Fibroblast of lung (primary cell): ENCODE measurements at regions not wholly inside any gene's neighbourhood (a gene's known extent, or its start where the extent isn't known, plus 50 kb on each side); places are given as distances from the start of the nearest gene placed in this dataset.

Source experiments
- DNase-seq, 2 donors: peaks; one replicate each; pipeline versions ENCODE4 v3.0.0 to v3.0.0-alpha.2; 2010; ENCODE audit warnings: low read depth in 2 of 2
- H2AFZ ChIP-seq: 2 replicates; pipeline ENCODE4 v1.5.1; 2012; ENCODE audit warnings: low read length, control low read depth, inconsistent platforms
- H3K27ac ChIP-seq: 2 replicates; pipeline ENCODE4 v1.5.1; 2011; ENCODE audit warnings: low read length, control low read depth; ENCODE audit not compliant: insufficient read depth
- H3K27me3 ChIP-seq: 2 replicates; pipeline ENCODE4 v1.5.1; 2011; ENCODE audit warnings: mild to moderate bottlenecking, low read length; ENCODE audit not compliant: control insufficient read depth, insufficient read depth
- H3K36me3 ChIP-seq: 2 replicates; pipeline ENCODE4 v1.5.1; 2011; ENCODE audit warnings: low read length; ENCODE audit not compliant: control insufficient read depth, insufficient read depth
- H3K4me1 ChIP-seq: 2 replicates; pipeline ENCODE4 v1.5.1; 2011; ENCODE audit warnings: low read length; ENCODE audit not compliant: control insufficient read depth, insufficient read depth; ENCODE audit errors: extremely low read depth
- H3K4me2 ChIP-seq: 2 replicates; pipeline ENCODE4 v1.5.1; 2011; ENCODE audit warnings: low read length, control low read depth; ENCODE audit not compliant: insufficient read depth; ENCODE audit errors: extremely low read depth
- H3K4me3 ChIP-seq, 4 experiments: fragments of 200-600 bp in 1 of 4; sonication (generic) in 1 of 4; replicated peaks in 1 of 4; 2 replicates each; pipeline ENCODE4 v1.5.1; 2011 to 2016; ENCODE audit warnings: low read length in 4 of 4, low read depth in 3 of 4, mild to moderate bottlenecking in 3 of 4, control low read depth in 2 of 4, inconsistent platforms in 1 of 4, mixed read lengths in 1 of 4; ENCODE audit not compliant: insufficient read depth in 1 of 4; ENCODE audit errors: control extremely low read depth in 1 of 4
- H3K79me2 ChIP-seq: 2 replicates; pipeline ENCODE4 v1.5.1; 2012; ENCODE audit warnings: mild to moderate bottlenecking, low read length, inconsistent platforms; ENCODE audit not compliant: control insufficient read depth, insufficient read depth
- H3K9ac ChIP-seq: 2 replicates; pipeline ENCODE4 v1.5.1; 2011; ENCODE audit warnings: mild to moderate bottlenecking, low read length, control low read depth; ENCODE audit not compliant: insufficient read depth
- H3K9me3 ChIP-seq: 2 replicates; pipeline ENCODE4 v1.5.1; 2012; ENCODE audit warnings: low read depth, low read length; ENCODE audit not compliant: control insufficient read depth, insufficient read depth
- H4K20me1 ChIP-seq: 2 replicates; pipeline ENCODE4 v1.5.1; 2011; ENCODE audit warnings: low read length; ENCODE audit not compliant: control insufficient read depth, insufficient read depth; ENCODE audit errors: extremely low read depth
- EZH2 ChIP-seq: IDR thresholded peaks from 2 replicates; pipeline ENCODE4 v1.5.1; 2012; ENCODE audit warnings: low read length, control low read depth, mild to moderate bottlenecking; ENCODE audit errors: missing control alignments
- TF ChIP-seq, protein P1 (sequence below), 2 donors: IDR thresholded peaks in 1 of 2; conservative IDR thresholded peaks in 1 of 2; 1 replicate in 1 of 2; 2 replicates in 1 of 2; pipeline ENCODE4 v1.5.1; 2011 to 2012; ENCODE audit warnings: low read length in 2 of 2, control low read depth in 1 of 2, inconsistent platforms in 1 of 2, low read depth in 1 of 2, mild to moderate bottlenecking in 1 of 2

GRCh38 chr3:193851941-193852674 lies 259.1 kb downstream of the OPA1 start:
- Histone ChIP-seq H3K36me3 (no peaks in the 10 kb centered on the region), H4K20me1 (no peaks in the 10 kb centered on the region), H3K27me3 (no peaks in the 10 kb centered on the region), H2AFZ (no peak overlapping the region), H3K4me3 (no peak overlapping the region), H3K4me2 (no peak overlapping the region), H3K4me1 (no peaks in the 10 kb centered on the region), H3K9ac (no peak overlapping the region), H3K9me3 (no peaks in the 10 kb centered on the region), H3K27ac (no peak overlapping the region), H3K79me2 (no peaks in the 10 kb centered on the region)
- TF ChIP-seq EZH2 = no peak
- TF ChIP-seq, protein P1, sequence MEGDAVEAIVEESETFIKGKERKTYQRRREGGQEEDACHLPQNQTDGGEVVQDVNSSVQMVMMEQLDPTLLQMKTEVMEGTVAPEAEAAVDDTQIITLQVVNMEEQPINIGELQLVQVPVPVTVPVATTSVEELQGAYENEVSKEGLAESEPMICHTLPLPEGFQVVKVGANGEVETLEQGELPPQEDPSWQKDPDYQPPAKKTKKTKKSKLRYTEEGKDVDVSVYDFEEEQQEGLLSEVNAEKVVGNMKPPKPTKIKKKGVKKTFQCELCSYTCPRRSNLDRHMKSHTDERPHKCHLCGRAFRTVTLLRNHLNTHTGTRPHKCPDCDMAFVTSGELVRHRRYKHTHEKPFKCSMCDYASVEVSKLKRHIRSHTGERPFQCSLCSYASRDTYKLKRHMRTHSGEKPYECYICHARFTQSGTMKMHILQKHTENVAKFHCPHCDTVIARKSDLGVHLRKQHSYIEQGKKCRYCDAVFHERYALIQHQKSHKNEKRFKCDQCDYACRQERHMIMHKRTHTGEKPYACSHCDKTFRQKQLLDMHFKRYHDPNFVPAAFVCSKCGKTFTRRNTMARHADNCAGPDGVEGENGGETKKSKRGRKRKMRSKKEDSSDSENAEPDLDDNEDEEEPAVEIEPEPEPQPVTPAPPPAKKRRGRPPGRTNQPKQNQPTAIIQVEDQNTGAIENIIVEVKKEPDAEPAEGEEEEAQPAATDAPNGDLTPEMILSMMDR (conservative IDR thresholded peaks at IDR 0.05 in 1 of 2, IDR thresholded peaks at IDR 0.05 in 1 of 2; ENCODE audit: low read depth in 1 of 2, low read length in 2 of 2) = no peak
- DNase-seq = peak in 1 of 2 donors; percentile 47

- no peaks in the 10 kb centered on the region for H3K9me3 ChIP-seq
- no peak for TF ChIP-seq EZH2
- TF ChIP-seq, protein P1 (conservative IDR thresholded peaks at IDR 0.05 in 1 of 2, IDR thresholded peaks at IDR 0.05 in 1 of 2; ENCODE audit: low read depth in 1 of 2, low read length in 2 of 2) = no peak
- H3K27ac ChIP-seq = no peak overlapping the region
- H3K4me2 ChIP-seq = no peak overlapping the region
- H3K36me3 ChIP-seq = no peaks in the 10 kb centered on the region
- H3K79me2 ChIP-seq = no peaks in the 10 kb centered on the region
- no peaks in the 10 kb centered on the region for H3K4me1 ChIP-seq
- H2AFZ ChIP-seq = no peak overlapping the region
- H4K20me1 ChIP-seq = no peaks in the 10 kb centered on the region
- DNase-seq = peak in 1 of 2 donors; percentile 61
- no peaks in the 10 kb centered on the region for H3K27me3 ChIP-seq
- no peak overlapping the region for H3K4me3 ChIP-seq
- H3K9ac ChIP-seq = no peak overlapping the region
Observed at GRCh38 chr3:193852901-193853300, 259.9 kb downstream of the OPA1 start.

- Histone ChIP-seq H3K4me2 (no peak overlapping the region), H3K4me1 (no peaks in the 10 kb centered on the region), H4K20me1 (no peaks in the 10 kb centered on the region), H3K27me3 (no peaks in the 10 kb centered on the region), H3K9me3 (no peaks in the 10 kb centered on the region), H2AFZ (no peak overlapping the region), H3K27ac (no peak overlapping the region), H3K36me3 (no peaks in the 10 kb centered on the region), H3K4me3 (no peak overlapping the region), H3K9ac (no peak overlapping the region), H3K79me2 (no peaks in the 10 kb centered on the region)
- no peak for DNase-seq
- TF ChIP-seq, protein P1 (conservative IDR thresholded peaks at IDR 0.05 in 1 of 2, IDR thresholded peaks at IDR 0.05 in 1 of 2; ENCODE audit: low read depth in 1 of 2, low read length in 2 of 2) = no peak
- no peak for TF ChIP-seq EZH2
Observed at GRCh38 chr3:193853511-193854219, 260.7 kb downstream of the OPA1 start.
